ENCODE measurements at regions not wholly inside any gene's neighbourhood (a gene's known extent, or its start where the extent isn't known, plus 50 kb on each side); places are given as distances from the start of the nearest gene placed in this dataset.

DNA sequence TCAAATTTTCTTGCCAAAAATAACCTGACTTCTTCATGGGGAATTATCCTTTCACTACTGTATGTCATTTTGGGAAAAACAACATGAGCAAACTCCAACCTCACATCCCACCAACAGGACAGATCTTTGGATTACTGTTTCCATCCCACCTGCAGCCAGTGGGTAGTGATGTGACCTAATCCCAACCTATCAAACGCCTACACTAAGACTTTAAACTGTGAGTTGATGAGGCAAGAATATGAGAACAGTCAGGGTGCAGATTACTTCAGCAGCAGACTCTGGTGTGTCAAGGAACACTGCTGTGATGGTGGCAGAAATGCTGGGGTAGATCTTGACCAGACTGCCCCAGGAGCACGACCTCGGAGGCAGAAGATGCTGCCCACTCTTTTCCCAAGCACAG, 293.2 kb downstream of the DUSP6 start:
- TF ChIP-seq, protein P1, sequence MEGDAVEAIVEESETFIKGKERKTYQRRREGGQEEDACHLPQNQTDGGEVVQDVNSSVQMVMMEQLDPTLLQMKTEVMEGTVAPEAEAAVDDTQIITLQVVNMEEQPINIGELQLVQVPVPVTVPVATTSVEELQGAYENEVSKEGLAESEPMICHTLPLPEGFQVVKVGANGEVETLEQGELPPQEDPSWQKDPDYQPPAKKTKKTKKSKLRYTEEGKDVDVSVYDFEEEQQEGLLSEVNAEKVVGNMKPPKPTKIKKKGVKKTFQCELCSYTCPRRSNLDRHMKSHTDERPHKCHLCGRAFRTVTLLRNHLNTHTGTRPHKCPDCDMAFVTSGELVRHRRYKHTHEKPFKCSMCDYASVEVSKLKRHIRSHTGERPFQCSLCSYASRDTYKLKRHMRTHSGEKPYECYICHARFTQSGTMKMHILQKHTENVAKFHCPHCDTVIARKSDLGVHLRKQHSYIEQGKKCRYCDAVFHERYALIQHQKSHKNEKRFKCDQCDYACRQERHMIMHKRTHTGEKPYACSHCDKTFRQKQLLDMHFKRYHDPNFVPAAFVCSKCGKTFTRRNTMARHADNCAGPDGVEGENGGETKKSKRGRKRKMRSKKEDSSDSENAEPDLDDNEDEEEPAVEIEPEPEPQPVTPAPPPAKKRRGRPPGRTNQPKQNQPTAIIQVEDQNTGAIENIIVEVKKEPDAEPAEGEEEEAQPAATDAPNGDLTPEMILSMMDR (IDR thresholded peaks at IDR 0.05 in 4 of 5, conservative IDR thresholded peaks at IDR 0.05 in 1 of 5): no peak
- TF ChIP-seq POLR2A (IDR thresholded peaks at IDR 0.05): no peak
